ENCODE measurements at regions not wholly inside any gene's neighbourhood (a gene's known extent, or its start where the extent isn't known, plus 50 kb on each side); places are given as distances from the start of the nearest gene placed in this dataset.

DNA sequence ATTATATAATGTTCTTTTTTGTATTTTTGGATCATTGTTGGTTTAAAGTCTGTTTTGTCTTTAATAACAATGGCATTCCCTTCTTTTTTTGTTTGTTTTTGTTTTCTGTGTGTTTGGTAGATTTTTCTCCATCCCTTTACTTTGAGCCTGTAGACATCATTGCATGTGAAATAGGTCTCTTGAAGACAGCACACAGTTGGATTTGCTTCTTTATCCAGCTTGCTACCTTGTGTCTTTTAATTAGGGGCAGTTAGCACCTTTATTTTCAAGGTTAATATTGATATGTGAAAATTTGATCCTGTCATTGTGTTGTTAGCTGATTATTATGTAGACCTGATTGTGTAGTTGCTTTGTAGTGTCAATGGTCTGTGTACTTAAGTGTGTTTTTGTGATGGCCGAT is 235.7 kb downstream of the KCNJ3 start:
- TF ChIP-seq, protein P1, sequence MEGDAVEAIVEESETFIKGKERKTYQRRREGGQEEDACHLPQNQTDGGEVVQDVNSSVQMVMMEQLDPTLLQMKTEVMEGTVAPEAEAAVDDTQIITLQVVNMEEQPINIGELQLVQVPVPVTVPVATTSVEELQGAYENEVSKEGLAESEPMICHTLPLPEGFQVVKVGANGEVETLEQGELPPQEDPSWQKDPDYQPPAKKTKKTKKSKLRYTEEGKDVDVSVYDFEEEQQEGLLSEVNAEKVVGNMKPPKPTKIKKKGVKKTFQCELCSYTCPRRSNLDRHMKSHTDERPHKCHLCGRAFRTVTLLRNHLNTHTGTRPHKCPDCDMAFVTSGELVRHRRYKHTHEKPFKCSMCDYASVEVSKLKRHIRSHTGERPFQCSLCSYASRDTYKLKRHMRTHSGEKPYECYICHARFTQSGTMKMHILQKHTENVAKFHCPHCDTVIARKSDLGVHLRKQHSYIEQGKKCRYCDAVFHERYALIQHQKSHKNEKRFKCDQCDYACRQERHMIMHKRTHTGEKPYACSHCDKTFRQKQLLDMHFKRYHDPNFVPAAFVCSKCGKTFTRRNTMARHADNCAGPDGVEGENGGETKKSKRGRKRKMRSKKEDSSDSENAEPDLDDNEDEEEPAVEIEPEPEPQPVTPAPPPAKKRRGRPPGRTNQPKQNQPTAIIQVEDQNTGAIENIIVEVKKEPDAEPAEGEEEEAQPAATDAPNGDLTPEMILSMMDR (IDR thresholded peaks at IDR 0.05), result no peak
- no peak for TF ChIP-seq POLR2AphosphoS5 (IDR thresholded peaks at IDR 0.05)
